Skeletal muscle cell (primary cell): ENCODE measurements at regions not wholly inside any gene's neighbourhood (a gene's known extent, or its start where the extent isn't known, plus 50 kb on each side); places are given as distances from the start of the nearest gene placed in this dataset.
"Not testable (repeated sequence)": the region's sequence is repeated elsewhere in the genome, so short reads cannot be mapped to it uniquely, and the experiment has no call there.

ENCODE experiments used
- DNase-seq: peaks from one replicate; pipeline ENCODE4 v3.0.0-alpha.2; 2010; ENCODE audit warnings: low read depth
- H3K4me3 ChIP-seq: 2 replicates; pipeline ENCODE4 v1.5.1; 2011; ENCODE audit warnings: low read depth, mild to moderate bottlenecking, control low read depth, low read length, moderate library complexity

DNA sequence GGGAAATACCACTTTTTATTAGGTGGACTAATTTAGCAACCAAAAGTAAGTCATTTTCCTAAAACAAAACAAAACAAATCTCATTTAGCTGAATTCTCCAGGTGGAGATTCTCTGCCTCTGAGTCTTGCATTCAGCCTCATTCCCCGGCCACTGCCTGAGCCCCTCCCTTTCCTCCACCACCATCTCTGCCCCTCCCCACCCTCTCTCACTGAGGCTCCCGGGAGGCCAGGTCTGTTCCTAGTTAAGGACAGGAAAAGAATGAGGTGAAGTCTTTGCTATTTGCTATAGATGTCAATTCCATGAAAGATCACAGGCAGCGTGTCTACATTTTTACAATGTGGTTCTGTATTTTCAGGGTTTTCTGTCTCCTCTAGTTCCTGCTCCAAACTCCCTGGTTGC is 83.0 kb upstream of the SOX11 start:
- no peak overlapping the region for H3K4me3 ChIP-seq
- no peak for DNase-seq

DNA sequence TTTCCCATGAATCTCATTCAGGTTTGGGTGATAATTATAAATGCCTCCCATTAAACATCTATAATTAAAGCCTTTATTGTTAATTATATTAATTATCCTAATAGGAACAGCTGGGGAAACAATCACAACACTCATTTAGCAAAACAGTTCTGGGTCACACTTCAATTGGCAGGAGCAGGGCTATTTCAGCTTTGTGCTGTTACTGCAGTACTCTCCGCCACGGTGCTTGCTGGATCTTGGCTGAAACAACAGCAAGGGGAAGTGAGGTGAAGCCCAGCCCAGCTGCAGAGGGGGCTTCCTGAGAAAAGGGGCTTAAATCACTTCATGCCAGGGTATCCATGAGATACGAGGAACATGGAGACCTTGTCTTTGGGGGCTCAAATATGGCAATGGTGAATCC is 79.5 kb upstream of the SOX11 start:
- DNase-seq, result no peak
- H3K4me3 ChIP-seq, result no peak overlapping the region

DNA sequence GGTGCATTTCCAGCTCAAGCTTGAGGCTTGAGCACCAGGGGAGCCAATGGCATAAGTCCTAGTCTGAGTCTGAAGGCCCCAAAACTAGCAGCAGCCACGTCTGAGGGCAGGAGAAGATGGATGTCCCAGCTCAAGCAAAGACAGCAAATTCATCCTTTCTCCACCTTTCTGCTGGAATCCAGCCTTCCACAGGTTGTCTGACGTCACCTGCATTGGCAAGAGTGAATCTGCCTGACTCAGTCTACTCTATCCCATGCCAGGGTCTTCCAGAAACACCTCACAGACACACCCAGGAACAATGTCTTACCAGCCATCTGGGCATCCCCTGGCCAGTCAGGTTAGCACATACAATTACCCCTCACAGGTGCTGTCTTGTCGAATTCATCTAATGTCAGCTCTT is 76.2 kb upstream of the SOX11 start:
- no peak for DNase-seq
- H3K4me3 ChIP-seq, result no peak overlapping the region

DNA sequence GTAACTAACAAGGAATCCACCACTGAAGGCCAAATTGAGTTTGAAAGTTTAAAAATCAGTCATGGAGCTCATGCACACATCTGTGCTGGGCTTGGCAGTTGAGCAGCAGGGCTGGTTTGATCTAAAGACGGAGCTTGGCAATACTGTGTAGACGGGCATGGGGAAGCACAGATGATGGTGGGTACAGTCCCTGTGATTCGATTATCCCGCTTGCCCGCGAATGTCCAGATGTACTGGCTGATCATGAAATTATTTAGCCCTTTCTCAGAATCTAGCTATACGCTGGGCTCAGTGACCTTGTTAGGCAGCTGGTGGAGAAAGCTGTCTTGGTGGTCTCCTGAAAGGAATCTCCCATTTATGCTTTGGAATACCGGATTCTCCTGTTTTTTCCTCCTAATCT is 74.8 kb upstream of the SOX11 start:
- H3K4me3 ChIP-seq, result no peak overlapping the region
- no peak for DNase-seq

DNA sequence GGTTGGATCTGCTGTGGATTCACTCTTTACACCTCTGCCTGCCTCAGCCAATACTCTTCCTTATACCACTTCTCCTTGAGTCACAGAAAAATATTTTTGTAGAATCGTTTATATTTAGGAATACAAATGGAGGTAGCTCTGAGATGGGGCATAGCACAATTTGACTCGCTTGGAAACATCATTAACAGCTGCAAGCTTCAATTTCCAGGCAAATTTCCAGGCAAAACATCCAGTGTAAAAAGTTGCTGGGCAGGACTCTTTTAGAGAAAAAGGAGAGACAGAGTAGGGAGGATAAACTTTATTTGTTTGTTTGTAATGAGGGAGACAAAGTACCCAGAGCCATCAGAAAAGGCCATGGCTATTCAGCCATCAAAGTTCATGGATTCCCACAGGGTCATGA is 74.4 kb upstream of the SOX11 start:
- no peak overlapping the region for H3K4me3 ChIP-seq
- no peak for DNase-seq

DNA sequence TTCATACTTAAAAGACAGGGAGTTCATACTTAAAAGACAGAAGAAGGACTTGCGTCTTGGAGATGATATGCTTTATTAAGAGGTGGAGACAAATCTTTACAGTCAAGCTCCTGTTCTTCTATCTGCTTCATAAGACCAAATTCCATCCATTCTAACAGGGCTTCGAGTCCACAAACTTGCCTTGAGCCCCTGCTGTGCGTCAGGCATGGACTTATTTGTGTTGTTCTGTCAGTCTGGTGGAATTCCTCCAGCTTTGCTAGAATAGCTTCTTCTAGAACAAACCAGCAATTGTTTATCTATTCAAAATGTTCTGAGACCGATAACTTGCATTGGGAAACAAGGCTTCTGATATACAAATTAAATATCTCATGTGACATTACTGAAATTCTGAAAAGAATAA is 73.9 kb upstream of the SOX11 start:
- H3K4me3 ChIP-seq, result no peak overlapping the region
- no peak for DNase-seq

DNA sequence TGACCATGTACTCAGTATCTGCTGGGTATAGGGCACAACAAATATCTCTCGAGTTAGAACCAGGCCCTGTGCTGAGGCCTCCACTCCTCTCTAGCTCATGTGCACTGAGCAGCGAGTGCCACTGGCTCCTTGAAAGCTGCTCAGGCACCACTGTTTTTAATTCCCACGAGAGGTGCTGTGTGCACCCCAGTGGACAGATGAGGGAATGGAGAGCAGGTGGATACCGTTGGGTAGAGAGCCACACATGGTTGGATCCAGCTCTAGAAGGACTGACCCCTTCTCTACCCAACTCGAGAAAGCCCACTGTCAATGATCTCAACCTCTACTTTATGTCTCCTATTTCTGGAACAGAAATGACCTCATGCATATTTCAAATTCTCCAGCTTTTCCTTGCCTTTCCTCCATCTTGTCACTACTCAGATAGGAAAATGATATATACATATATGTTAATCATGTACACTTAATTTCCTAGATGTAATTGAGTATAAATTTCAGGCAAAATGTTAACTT is 66.6 kb upstream of the SOX11 start:
- not testable (repeated sequence) for H3K4me3 ChIP-seq, DNase-seq

DNA sequence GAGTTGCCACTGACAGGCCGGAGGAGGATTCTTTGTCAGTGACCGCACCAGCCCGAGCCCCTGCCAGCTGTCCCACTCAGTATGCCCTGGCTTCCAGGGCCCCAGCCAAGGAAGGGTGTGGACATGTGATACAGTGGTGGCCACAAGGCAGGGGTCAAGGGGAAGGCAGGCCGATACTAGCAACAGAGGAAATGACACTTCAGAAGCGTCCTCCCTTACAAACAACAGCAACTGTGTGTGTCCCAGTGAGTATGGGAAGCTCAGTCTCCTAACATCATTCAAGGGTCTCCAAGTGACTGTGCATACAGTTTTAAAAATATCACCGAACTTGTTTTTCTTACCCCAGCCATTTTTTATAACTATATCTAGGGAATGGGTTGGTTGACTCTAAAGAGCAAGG is 63.7 kb upstream of the SOX11 start:
- H3K4me3 ChIP-seq, DNase-seq: not testable (repeated sequence)

DNA sequence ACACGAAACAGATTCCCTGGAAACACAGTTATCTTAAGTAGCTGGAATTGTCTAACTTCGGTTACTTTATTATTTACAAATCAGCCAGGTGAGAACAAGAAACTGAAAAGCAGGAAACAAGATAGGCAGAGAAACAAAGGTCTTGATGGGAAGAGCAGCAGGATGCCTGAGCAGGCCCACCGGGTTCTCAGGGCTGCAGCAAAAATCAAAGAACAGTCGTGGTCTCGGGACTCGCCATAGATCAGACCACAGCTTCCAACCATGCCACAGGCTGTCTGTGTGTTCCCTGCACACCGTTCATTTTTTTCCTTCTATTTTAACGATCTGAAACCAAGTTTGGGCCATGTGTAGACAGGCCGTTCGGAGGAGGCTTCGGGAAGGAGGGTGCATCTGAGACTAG is 62.7 kb upstream of the SOX11 start:
- not testable (repeated sequence) for DNase-seq, H3K4me3 ChIP-seq

DNA sequence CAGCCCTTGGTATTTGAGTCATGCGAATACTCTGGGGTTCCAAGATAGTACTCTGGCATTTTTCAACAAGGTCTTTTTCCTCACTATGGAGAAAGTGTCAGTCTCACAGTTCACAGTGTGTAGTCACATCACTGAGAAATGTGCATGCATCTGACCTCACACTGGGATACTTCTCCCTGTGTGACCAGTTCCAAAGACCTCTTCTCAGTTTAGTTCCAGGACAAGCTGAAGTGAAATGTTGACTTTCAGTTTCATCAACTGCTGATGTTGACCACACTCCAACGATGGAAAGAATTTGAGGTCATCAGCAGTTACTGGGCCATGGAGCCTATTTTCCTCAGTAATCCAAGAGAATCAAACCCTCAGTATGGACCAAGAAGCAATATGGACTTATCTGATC is 55.1 kb upstream of the SOX11 start:
- not testable (repeated sequence) for DNase-seq

More for the DNA sequence above, 55.1 kb upstream of the SOX11 start:
- not testable (repeated sequence) for H3K4me3 ChIP-seq
